NB4 (cell line): ENCODE measurements at regions not wholly inside any gene's neighbourhood (a gene's known extent, or its start where the extent isn't known, plus 50 kb on each side); places are given as distances from the start of the nearest gene placed in this dataset.

Experiments used
- DNase-seq: peaks from one replicate; pipeline ENCODE4 v3.0.0; 2010; ENCODE audit warnings: low read depth
- H3K4me3 ChIP-seq: one replicate; pipeline ENCODE4 v1.5.1; 2011; ENCODE audit warnings: mild to moderate bottlenecking, low read depth, low read length, moderate library complexity
- CTCF ChIP-seq: IDR thresholded peaks from one replicate; pipeline ENCODE4 v1.5.1; 2012; ENCODE audit warnings: low read depth, low read length
- MAX ChIP-seq: IDR thresholded peaks from 2 replicates; pipeline ENCODE4 v1.6.1; 2011; ENCODE audit warnings: low read depth, low read length
- MYC ChIP-seq: IDR thresholded peaks from 2 replicates; pipeline ENCODE4 v1.6.1; 2011; ENCODE audit warnings: low read depth, low read length
- POLR2A ChIP-seq: IDR thresholded peaks from 2 replicates; pipeline ENCODE4 v1.6.1; 2011; ENCODE audit warnings: mild to moderate bottlenecking; ENCODE audit not compliant: insufficient read length; ENCODE audit errors: extremely low read depth

- DNase-seq = peak; percentile 6
Observed at GRCh38 chr11:10990160-10990559, 132.3 kb upstream of the ZBED5 start.

GRCh38 chr11:10986006-10986405 lies 128.2 kb upstream of the ZBED5 start:
- no peak for DNase-seq
- H3K4me3 ChIP-seq = no peak overlapping the region
- TF ChIP-seq POLR2A = no peak
- TF ChIP-seq MAX = no peak
- no peak for TF ChIP-seq CTCF
- no peak for TF ChIP-seq MYC

More at GRCh38 chr11:10990160-10990559, 132.3 kb upstream of the ZBED5 start:
- H3K4me3 ChIP-seq = no peak overlapping the region
- no peak for TF ChIP-seq CTCF

- H3K4me3 ChIP-seq = no peak overlapping the region
- TF ChIP-seq MYC (no peak), CTCF (no peak), POLR2A (no peak)
- DNase-seq = no peak
Observed at GRCh38 chr11:10984742-10985141, 126.9 kb upstream of the ZBED5 start.

GRCh38 chr11:10984250-10984649 lies 126.4 kb upstream of the ZBED5 start:
- TF ChIP-seq POLR2A = no peak
- no peak for TF ChIP-seq MAX
- no peak for TF ChIP-seq MYC
- TF ChIP-seq CTCF = no peak
- no peak overlapping the region for H3K4me3 ChIP-seq
- peak; percentile 5 for DNase-seq

- no peak overlapping the region for H3K4me3 ChIP-seq
- no peak for DNase-seq
- TF ChIP-seq MAX (no peak), POLR2A (no peak), CTCF (no peak), MYC (no peak)
Observed at GRCh38 chr11:10982704-10983510, 125.1 kb upstream of the ZBED5 start.

- peak; percentile 66 for DNase-seq
- no peak for TF ChIP-seq MAX
- H3K4me3 ChIP-seq = no peak overlapping the region
Observed at GRCh38 chr11:10979529-10979928, 121.7 kb upstream of the ZBED5 start.
